HG03575 (cell line): ENCODE measurements at regions not wholly inside any gene's neighbourhood (a gene's known extent, or its start where the extent isn't known, plus 50 kb on each side); places are given as distances from the start of the nearest gene placed in this dataset.

ENCODE experiments used
- ATAC-seq: cut with Tn5 transposase; IDR thresholded peaks from one replicate; pipeline ENCODE4 v1.9.1; 2021; ENCODE audit not compliant: unreplicated experiment, insufficient number of reproducible peaks, low FRiP score; ENCODE audit errors: extremely low read depth

DNA sequence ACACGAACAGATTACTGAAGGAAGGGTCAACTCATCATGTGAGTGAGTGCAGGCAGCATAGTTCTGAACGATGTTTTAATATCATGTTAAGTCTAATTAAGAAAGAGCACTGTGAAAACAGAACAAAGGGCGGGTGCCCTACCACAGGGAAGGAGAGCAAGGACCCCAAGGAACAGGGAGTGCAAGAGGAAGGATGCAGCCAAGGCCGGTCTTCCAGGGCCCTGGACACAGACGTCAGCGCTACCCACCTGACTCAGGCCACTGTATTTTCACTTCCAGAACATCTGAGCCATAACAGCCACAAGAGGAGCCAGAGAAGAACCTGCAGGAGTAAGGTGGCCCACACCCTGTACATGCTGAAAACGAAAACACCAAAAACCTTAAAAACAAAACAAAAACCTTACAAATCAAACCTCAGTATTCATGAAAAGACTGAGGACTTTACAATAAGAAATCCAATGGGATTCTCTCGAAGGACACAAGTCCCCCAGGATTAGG, 506.1 kb upstream of the AKR1E2 start:
- no peak for ATAC-seq

GRCh38 chr10:4316161-4316810, 509.7 kb upstream of the AKR1E2 start:
- no peak for ATAC-seq

GRCh38 chr10:4315551-4315950, 510.5 kb upstream of the AKR1E2 start:
- no peak for ATAC-seq

GRCh38 chr10:4313051-4313450, 513.0 kb upstream of the AKR1E2 start:
- ATAC-seq: no peak

DNA sequence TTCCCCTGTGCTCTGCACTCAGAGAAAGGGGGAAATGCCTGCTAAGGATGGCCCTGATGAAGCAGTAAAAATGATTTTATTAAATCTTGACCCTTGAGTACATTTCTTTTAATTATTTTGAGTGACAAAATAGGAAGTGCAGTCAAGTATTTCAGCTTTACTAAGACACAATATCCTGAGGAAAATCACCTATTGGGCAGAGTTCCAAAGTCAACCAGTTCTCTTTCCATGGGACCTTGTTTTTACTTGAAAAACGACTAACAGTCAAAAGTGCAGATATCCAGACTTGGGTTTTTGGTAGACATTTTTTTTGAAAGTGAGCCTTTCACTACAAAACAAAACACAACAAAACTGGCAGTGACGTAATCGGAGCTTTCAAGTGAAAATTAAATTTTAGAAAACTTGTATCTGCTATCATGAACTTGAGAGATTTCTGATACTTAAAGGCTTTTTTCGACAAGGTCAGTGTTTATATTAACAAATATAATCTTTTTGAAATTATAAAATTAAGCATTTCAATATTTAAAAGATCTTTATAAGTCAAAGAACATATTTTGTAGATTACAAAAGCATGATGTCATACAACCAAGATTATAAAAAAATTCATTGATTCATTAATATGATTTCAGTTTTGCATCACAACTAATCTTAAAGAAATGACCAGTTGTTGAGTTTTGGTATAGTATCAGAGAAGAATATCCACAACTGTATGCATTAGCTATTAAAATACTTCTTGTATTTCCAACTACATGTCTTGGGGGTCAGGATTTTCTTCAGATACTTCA, 513.8 kb upstream of the AKR1E2 start:
- ATAC-seq: no peak

GRCh38 chr10:4310172-4310571, 515.8 kb upstream of the AKR1E2 start:
- ATAC-seq: no peak

GRCh38 chr10:4307910-4308309, 518.1 kb upstream of the AKR1E2 start:
- ATAC-seq: no peak

DNA sequence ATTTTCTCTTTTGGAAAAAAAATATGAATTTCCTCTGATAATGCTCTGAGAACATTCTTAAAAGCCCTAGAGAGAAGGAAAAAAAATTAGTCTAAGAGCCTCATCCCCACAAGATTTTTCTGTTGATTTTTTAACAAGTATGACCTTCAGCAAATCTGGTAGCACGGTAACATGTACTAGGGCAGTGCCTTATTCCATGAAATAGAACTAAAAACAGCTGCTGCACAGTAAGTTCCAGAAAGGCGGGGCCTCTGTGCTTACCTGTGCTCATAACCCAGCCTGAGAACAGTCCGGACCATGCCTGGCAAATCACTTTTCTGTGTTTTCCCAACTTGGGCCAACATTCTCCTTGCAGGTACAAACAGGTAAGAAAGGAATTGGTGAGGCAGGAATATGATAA, 519.1 kb upstream of the AKR1E2 start:
- ATAC-seq: no peak

DNA sequence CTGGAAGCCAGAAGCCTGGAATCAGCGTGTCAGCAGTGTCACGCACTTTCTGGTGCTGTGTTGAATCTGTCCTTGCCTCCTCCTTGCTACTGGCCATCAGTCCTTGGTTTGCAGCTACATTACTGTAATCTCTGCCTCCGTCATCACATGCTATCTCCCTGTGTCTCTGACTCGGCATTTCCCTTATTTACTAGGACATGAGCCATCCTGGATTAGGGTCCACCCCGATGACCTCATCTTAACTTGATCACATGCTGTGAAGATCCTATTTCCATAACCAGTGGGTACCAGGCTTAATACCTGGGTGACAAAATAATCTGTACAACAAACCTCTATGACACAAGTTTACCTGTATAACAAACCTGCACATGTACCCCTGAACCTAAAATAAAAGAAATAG, 518.0 kb upstream of the KLF6 start:
- ATAC-seq: no peak

- ATAC-seq: no peak
Observed at GRCh38 chr10:4301291-4302045, 516.5 kb upstream of the KLF6 start.

DNA sequence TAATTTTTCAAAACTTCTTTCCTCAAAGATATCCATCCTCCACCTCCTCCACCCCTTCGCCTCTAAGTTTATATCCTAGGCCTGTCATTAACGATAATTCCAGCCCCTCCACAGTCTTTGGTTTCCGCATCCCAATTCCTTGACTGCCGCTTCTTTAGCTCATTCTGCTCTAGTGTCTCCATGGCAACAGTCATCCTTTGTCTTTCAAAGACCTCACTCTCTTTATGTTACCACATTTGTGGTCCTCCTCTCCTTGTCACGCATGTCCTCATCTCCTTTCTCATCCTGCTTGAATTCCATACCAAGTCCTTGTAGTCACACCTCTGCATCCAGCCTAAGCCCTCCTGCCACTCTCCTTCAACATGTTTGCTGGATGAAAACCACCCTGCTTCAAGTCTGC, 511.2 kb upstream of the KLF6 start:
- ATAC-seq: no peak

DNA sequence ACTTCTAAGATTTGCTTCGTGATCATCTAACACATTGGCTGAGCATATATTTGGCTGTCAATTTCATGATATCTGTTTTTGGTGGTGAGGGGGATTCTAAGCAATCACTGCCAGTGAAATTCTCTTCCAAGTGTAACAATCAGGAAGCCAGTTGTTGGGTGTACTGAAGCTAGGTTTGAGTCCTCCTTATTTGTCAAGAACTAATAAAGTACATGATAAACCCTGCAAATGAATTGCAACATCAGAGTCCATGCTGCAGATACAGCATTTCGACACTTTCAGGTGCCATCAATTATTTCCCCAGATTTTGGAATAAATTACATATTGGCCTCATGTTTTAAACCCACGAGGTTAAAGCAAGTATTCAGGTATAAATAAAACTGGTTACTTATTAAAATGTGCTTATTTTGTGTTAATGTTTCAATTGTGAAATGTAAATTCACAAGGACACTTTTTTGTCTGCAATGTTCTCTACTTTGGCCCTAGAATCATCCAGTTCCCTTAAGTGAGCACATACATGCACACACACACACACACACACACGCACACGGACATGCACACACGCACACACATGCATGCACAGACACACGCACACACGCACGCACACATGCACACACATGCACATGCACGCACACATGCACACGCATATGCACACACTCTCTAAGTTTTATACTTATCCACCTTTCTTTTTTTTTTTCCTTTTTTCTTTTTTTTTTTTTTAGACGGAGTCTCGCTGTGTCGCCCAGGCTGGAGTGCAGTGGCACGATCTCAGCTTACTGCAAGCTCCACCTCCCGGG, 510.2 kb upstream of the KLF6 start:
- no peak for ATAC-seq

GRCh38 chr10:4294271-4294670, 509.3 kb upstream of the KLF6 start:
- no peak for ATAC-seq

DNA sequence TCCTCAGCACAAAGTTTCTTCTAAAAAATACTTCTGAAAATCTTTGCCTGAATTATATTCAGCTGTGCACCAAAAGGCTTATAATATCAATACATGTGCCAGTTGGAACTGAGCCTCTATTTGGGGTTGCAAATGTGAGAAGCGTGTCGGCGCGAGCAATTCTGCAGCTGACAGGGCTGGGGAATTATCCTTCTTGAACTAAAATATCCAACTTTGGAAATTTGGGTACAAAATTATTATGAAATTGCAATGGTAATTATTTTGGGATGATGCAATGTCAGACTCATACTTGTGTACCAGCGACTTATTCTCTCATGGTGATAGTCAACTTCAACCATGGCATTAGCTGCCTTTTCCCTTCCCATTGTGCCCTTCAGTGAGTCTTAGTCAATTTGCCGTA, 507.0 kb upstream of the KLF6 start:
- no peak for ATAC-seq

GRCh38 chr10:4285121-4285520, 500.1 kb upstream of the KLF6 start:
- no peak for ATAC-seq

DNA sequence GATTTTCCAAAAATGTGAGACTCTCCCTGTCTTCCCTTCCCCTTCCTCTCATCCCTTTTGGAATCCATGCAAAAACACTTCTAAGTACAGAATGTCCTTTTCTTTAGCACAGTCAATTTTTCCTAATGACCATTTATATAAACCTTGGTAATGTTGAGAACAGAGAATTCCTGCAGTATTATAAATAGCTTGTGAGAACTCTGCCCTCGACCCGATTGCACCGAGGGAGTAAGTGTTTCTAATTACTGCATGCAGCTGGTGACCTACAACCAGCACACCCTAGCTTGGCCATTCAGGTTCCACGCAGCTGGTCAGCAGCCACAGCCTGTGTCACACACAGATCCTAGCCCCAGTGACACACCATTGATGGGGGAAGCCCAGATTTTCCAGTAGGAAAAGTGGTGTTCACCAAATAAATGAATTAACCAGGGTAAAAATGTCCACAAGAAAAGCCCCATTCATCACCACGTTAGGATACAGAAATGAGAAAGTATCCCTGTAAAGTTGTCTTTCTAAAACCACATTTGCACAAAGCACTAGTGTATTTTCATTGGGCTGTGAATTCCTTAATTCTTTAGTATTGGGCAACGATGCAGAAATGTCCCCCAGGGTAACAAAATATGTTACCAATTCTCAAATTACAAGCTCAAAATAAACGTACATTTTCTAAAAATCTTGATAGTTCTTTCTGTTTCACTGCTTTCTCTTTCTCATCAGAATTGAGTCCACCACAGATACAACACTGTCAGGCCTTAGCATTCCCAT, 499.0 kb upstream of the KLF6 start:
- no peak for ATAC-seq

DNA sequence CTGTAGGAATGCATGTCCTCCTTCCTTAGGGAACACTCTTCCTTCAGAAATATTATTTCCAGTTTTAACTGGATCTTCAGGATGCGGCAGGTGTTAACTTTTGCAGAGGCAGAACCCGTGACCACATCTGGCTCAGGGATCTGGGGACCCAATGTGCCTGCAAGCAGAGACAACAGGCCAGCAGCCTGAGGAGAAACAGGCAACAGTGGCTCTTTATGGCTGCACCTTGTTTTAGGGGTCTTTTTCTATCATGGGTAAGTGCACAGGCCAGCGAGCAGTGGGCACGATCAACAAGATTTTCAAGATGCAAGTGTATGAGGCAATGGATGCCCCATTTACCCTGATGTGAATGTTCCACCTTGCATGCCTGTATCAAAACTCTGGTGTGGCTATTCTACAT, 497.5 kb upstream of the KLF6 start:
- no peak for ATAC-seq

DNA sequence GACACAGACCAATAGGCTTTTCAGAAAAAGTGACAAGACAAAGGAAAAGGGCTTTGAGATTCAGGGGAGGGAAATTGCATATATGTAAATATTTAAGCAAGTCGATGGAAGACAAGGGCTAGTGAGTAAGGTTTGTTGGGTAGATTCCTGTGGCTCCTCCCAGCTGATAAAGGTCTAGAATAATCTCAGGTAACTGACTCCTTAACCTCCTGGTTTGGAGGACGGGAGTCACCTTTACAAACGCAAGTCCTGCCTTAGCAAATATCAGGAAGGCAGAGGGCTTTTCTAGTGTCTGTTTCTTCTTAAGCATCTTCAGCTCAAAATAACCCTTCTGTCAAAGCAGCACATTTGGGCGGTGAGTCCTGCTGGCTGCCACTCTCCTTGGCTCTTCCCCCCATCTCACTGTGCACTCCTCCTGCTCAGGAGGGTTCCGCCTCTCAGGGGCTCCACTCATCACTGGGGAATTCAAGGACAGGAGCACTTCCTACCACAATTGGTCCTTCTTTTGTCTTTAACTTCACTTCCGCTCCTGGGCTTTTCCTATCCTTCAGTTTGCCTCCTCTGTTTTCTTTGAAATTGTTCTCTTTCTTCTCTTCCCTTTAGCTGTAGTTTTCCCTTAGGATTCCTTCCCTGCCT, 496.3 kb upstream of the KLF6 start:
- ATAC-seq: no peak
